Vagina (tissue), 2 donors: ENCODE measurements at regions not wholly inside any gene's neighbourhood (a gene's known extent, or its start where the extent isn't known, plus 50 kb on each side); places are given as distances from the start of the nearest gene placed in this dataset.

Experiments
- DNase-seq, 2 donors: peaks; one replicate each; pipeline ENCODE4 v3.0.0-alpha.2; 2017; ENCODE audit errors: extremely low spot score in 2 of 2
- H3K27ac ChIP-seq: fragments of 200-600 bp; sonication (generic); one replicate; pipeline ENCODE4 v1.5.1; 2019
- H3K27me3 ChIP-seq: fragments of 200-600 bp; sonication (generic); one replicate; pipeline ENCODE4 v1.5.1; 2019
- H3K36me3 ChIP-seq, 2 donors: fragments of 200-600 bp; sonication (generic); one replicate each; pipeline ENCODE4 v1.5.1; 2017 to 2019
- H3K4me1 ChIP-seq: fragments of 200-600 bp; sonication (generic); one replicate; pipeline ENCODE4 v1.5.1; 2019
- H3K4me3 ChIP-seq, 2 donors: fragments of 200-600 bp; sonication (generic); 1 replicate in 1 of 2; 2 replicates in 1 of 2; pipeline ENCODE4 v1.5.1; 2016 to 2019
- H3K9me3 ChIP-seq: fragments of 200-600 bp; sonication (generic); one replicate; pipeline ENCODE4 v1.5.1; 2019
- CTCF ChIP-seq, 3 experiments: fragments of 450-650 bp in 2 of 3; fragments of 200-600 bp in 1 of 3; sonication (generic) in 1 of 3; IDR thresholded peaks; one replicate each; pipeline ENCODE4 v1.5.1; 2017 to 2019; ENCODE audit warnings: antibody characterized with exemption in 3 of 3, mild to moderate bottlenecking in 2 of 3, moderate library complexity in 2 of 3
- POLR2A ChIP-seq, 2 donors: fragments of 450-650 bp; IDR thresholded peaks; one replicate each; pipeline ENCODE4 v1.6.1; 2017; ENCODE audit warnings: antibody characterized with exemption in 2 of 2, mild to moderate bottlenecking in 2 of 2, moderate library complexity in 2 of 2
- POLR2AphosphoS5 ChIP-seq, 2 donors: sonication (generic); formaldehyde crosslinking; IDR thresholded peaks; one replicate each; pipeline ENCODE4 v1.9.0; 2017; ENCODE audit warnings: antibody characterized with exemption in 2 of 2, mild to moderate bottlenecking in 2 of 2, low read depth in 1 of 2; ENCODE audit not compliant: insufficient read depth in 1 of 2
- intact Hi-C: fragments of 100-400 bp; cut with DNase I; formaldehyde crosslinking; loops from one replicate; pipeline ENCODE4 v1.15.1; 2023

GRCh38 chr12:58090685-58091084, 149.3 kb downstream of the ATP23 start:
- no peak for TF ChIP-seq POLR2A (IDR thresholded peaks at IDR 0.05)
- TF ChIP-seq POLR2AphosphoS5 (IDR thresholded peaks at IDR 0.05; ENCODE audit: insufficient read depth in 1 of 2, low read depth in 1 of 2) = no peak
- TF ChIP-seq CTCF (IDR thresholded peaks at IDR 0.05) = no peak
- Histone ChIP-seq H3K27me3 (no peaks in the 10 kb centered on the region), H3K9me3 (no peaks in the 10 kb centered on the region), H3K36me3 (no peaks in the 10 kb centered on the region), H3K4me1 (no peaks in the 10 kb centered on the region), H3K4me3 (no peak overlapping the region), H3K27ac (no peak overlapping the region)
- intact Hi-C loops = no loop called here
- DNase-seq = no peak

GRCh38 chr12:58095002-58095401, 153.6 kb downstream of the ATP23 start:
- Histone ChIP-seq H3K36me3 (no peaks in the 10 kb centered on the region), H3K27me3 (no peaks in the 10 kb centered on the region), H3K4me1 (no peaks in the 10 kb centered on the region), H3K27ac (no peak overlapping the region), H3K9me3 (no peaks in the 10 kb centered on the region), H3K4me3 (no peak overlapping the region)
- intact Hi-C loops = no loop called here
- DNase-seq = no peak
- TF ChIP-seq POLR2AphosphoS5 (IDR thresholded peaks at IDR 0.05; ENCODE audit: insufficient read depth in 1 of 2, low read depth in 1 of 2) (no peak), CTCF (IDR thresholded peaks at IDR 0.05) (no peak), POLR2A (IDR thresholded peaks at IDR 0.05) (no peak)

GRCh38 chr12:58097741-58098140, 156.4 kb downstream of the ATP23 start:
- intact Hi-C loops = no loop called here
- DNase-seq = no peak

GRCh38 chr12:58099476-58099875, 158.1 kb downstream of the ATP23 start:
- H3K4me1 ChIP-seq = no peaks in the 10 kb centered on the region
- DNase-seq = no peak
- TF ChIP-seq CTCF (IDR thresholded peaks at IDR 0.05) = no peak
- TF ChIP-seq POLR2AphosphoS5 (IDR thresholded peaks at IDR 0.05; ENCODE audit: insufficient read depth in 1 of 2, low read depth in 1 of 2) = no peak
- TF ChIP-seq POLR2A (IDR thresholded peaks at IDR 0.05) = no peak
- no peaks in the 10 kb centered on the region for H3K9me3 ChIP-seq
- H3K27ac ChIP-seq = no peak overlapping the region
- H3K27me3 ChIP-seq = no peaks in the 10 kb centered on the region
- intact Hi-C loops = no loop called here
- no peak overlapping the region for H3K4me3 ChIP-seq
- H3K36me3 ChIP-seq = no peaks in the 10 kb centered on the region

More at GRCh38 chr12:58097741-58098140, 156.4 kb downstream of the ATP23 start:
- TF ChIP-seq POLR2AphosphoS5 (IDR thresholded peaks at IDR 0.05; ENCODE audit: insufficient read depth in 1 of 2, low read depth in 1 of 2) (no peak), POLR2A (IDR thresholded peaks at IDR 0.05) (no peak), CTCF (IDR thresholded peaks at IDR 0.05) (no peak)
- Histone ChIP-seq H3K27me3 (no peaks in the 10 kb centered on the region), H3K9me3 (no peaks in the 10 kb centered on the region), H3K4me1 (no peaks in the 10 kb centered on the region), H3K27ac (no peak overlapping the region), H3K4me3 (no peak overlapping the region), H3K36me3 (no peaks in the 10 kb centered on the region)

- no peaks in the 10 kb centered on the region for H3K9me3 ChIP-seq
- intact Hi-C loops = no loop called here
- no peaks in the 10 kb centered on the region for H3K4me1 ChIP-seq
- H3K27me3 ChIP-seq = no peaks in the 10 kb centered on the region
- DNase-seq = no peak
- TF ChIP-seq POLR2AphosphoS5 (IDR thresholded peaks at IDR 0.05; ENCODE audit: insufficient read depth in 1 of 2, low read depth in 1 of 2) = no peak
- TF ChIP-seq POLR2A (IDR thresholded peaks at IDR 0.05) = no peak
- TF ChIP-seq CTCF (IDR thresholded peaks at IDR 0.05) = no peak
- no peak overlapping the region for H3K4me3 ChIP-seq
- H3K36me3 ChIP-seq = no peaks in the 10 kb centered on the region
- no peak overlapping the region for H3K27ac ChIP-seq
Measured at GRCh38 chr12:58104351-58104755, 163.0 kb downstream of the ATP23 start.
